HEK293 (cell line): ENCODE measurements at regions not wholly inside any gene's neighbourhood (a gene's known extent, or its start where the extent isn't known, plus 50 kb on each side); places are given as distances from the start of the nearest gene placed in this dataset.

Experiments used
- SALL2 ChIP-seq: fragments of 450-650 bp; formaldehyde crosslinking; IDR thresholded peaks from 2 replicates; pipeline ENCODE4 v1.5.0; 2017; ENCODE audit warnings: missing biosample characterization, mild to moderate bottlenecking, missing genetic modification characterization, borderline replicate concordance
- ZFHX2 ChIP-seq: fragments of 450-650 bp; formaldehyde crosslinking; conservative IDR thresholded peaks from 2 replicates; pipeline ENCODE4 v1.5.1; 2016; ENCODE audit warnings: missing biosample characterization, missing genetic modification characterization
- ZNF138 ChIP-seq: fragments of 450-650 bp; formaldehyde crosslinking; IDR thresholded peaks from 2 replicates; pipeline ENCODE4 v1.5.1; 2016; ENCODE audit warnings: missing biosample characterization, missing genetic modification characterization, borderline replicate concordance
- ZNF629 ChIP-seq: fragments of 450-650 bp; formaldehyde crosslinking; IDR thresholded peaks from 2 replicates; pipeline ENCODE4 v1.5.1; 2017; ENCODE audit warnings: missing biosample characterization, missing genetic modification characterization
- TF ChIP-seq, protein P1 (sequence below): fragments of 450-650 bp; formaldehyde crosslinking; IDR thresholded peaks from 2 replicates; pipeline ENCODE4 v1.5.1; 2016; ENCODE audit warnings: missing biosample characterization, missing genetic modification characterization
- TF ChIP-seq, protein P2 (sequence below): fragments of 450-650 bp; formaldehyde crosslinking; IDR thresholded peaks from 2 replicates; pipeline ENCODE4 v1.5.1; 2016; ENCODE audit warnings: missing biosample characterization, missing genetic modification characterization
- TF ChIP-seq, protein P3 (sequence below): IDR thresholded peaks from 2 replicates; pipeline ENCODE4 v1.6.1; 2011; ENCODE audit warnings: mild to moderate bottlenecking, low read depth, low read length, borderline replicate concordance

DNA sequence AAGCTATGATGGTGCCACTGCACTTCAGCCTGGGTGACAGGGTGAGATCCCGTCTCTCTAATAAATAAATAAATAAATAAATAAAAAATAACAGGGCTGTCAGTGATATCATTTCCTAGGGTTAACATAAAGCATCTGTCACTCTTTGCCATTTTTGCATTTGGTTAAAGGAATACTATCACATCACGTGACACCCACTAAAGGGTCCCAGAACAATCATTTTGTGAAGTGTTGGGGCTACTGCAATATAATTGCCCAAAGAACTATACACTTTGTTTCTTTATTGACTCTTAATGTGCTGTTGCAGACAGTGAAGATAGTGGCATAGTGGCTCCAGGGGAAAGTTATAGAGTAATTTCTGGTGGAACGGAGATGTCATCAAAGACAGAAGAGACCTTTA is 176.5 kb upstream of the MMS22L start:
- TF ChIP-seq, protein P1, sequence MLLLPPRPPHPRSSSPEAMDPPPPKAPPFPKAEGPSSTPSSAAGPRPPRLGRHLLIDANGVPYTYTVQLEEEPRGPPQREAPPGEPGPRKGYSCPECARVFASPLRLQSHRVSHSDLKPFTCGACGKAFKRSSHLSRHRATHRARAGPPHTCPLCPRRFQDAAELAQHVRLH (tag by site-specific recombination), result no peak
- TF ChIP-seq ZFHX2 (tag by site-specific recombination) (no peak), ZNF629 (no peak), SALL2 (no peak), ZNF138 (tag by site-specific recombination) (no peak)
- TF ChIP-seq, protein P2, sequence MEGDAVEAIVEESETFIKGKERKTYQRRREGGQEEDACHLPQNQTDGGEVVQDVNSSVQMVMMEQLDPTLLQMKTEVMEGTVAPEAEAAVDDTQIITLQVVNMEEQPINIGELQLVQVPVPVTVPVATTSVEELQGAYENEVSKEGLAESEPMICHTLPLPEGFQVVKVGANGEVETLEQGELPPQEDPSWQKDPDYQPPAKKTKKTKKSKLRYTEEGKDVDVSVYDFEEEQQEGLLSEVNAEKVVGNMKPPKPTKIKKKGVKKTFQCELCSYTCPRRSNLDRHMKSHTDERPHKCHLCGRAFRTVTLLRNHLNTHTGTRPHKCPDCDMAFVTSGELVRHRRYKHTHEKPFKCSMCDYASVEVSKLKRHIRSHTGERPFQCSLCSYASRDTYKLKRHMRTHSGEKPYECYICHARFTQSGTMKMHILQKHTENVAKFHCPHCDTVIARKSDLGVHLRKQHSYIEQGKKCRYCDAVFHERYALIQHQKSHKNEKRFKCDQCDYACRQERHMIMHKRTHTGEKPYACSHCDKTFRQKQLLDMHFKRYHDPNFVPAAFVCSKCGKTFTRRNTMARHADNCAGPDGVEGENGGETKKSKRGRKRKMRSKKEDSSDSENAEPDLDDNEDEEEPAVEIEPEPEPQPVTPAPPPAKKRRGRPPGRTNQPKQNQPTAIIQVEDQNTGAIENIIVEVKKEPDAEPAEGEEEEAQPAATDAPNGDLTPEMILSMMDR (tag by site-specific recombination), result no peak
- TF ChIP-seq, protein P3, sequence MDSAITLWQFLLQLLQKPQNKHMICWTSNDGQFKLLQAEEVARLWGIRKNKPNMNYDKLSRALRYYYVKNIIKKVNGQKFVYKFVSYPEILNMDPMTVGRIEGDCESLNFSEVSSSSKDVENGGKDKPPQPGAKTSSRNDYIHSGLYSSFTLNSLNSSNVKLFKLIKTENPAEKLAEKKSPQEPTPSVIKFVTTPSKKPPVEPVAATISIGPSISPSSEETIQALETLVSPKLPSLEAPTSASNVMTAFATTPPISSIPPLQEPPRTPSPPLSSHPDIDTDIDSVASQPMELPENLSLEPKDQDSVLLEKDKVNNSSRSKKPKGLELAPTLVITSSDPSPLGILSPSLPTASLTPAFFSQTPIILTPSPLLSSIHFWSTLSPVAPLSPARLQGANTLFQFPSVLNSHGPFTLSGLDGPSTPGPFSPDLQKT, result no peak
